IMR-90 (cell line): ENCODE measurements at regions not wholly inside any gene's neighbourhood (a gene's known extent, or its start where the extent isn't known, plus 50 kb on each side); places are given as distances from the start of the nearest gene placed in this dataset.

Experiments used
- ATAC-seq: fragments of 200-7000 bp; cut with Tn5 transposase; 2 replicates; pipeline ENCODE4 v1.9.1; 2020; ENCODE audit warnings: low read depth, mild to moderate bottlenecking, moderate library complexity
- BruUV-seq: library from RNA; stranded (reverse); fragments of 400-500 nt; replicated peaks from 2 replicates; lab custom pipeline; 2021; lab: Mats Ljungman, UMichigan
- CTCF ChIA-PET: fragments of 300-600 bp; formaldehyde crosslinking; extraction: SDS; loops from one replicate; lab custom pipeline; 2021; ENCODE audit warnings: antibody characterized with exemption; lab: Yijun Ruan, JAX
- POLR2A ChIA-PET: fragments of 300-600 bp; sonication (Branson Sonifier 250); formaldehyde crosslinking; loops from one replicate; lab custom pipeline; 2022; ENCODE audit warnings: antibody characterized with exemption; ENCODE audit not compliant: unreplicated experiment; lab: Charles Lee
- DNase-seq: peaks from one replicate; pipeline ENCODE4 v3.0.0; 2013
- H2AFZ ChIP-seq: replicated peaks from 2 replicates; pipeline ENCODE3; 2013; ENCODE audit warnings: low read length, mild to moderate bottlenecking; ENCODE audit not compliant: poor library complexity
- H2AK5ac ChIP-seq: 2 replicates; pipeline ENCODE4 v1.6.1; 2013; ENCODE audit warnings: low read depth, low read length, inconsistent platforms
- H2AK9ac ChIP-seq: replicated peaks from 2 replicates; pipeline ENCODE3; 2013; ENCODE audit warnings: mild to moderate bottlenecking, low read depth, low read length, moderate library complexity; ENCODE audit not compliant: poor library complexity
- H2BK120ac ChIP-seq: 2 replicates; pipeline ENCODE4 v1.6.1; 2013; ENCODE audit warnings: low read depth, low read length, inconsistent platforms
- H2BK15ac ChIP-seq: 3 replicates; pipeline ENCODE4 v1.6.1; 2013; ENCODE audit warnings: low read depth, low read length, inconsistent platforms
- H2BK20ac ChIP-seq: 2 replicates; pipeline ENCODE4 v1.6.1; 2013; ENCODE audit warnings: low read depth, mild to moderate bottlenecking, inconsistent platforms, low read length, moderate library complexity
- H2BK5ac ChIP-seq: 2 replicates; pipeline ENCODE4 v1.6.1; 2013; ENCODE audit warnings: mild to moderate bottlenecking, low read depth, low read length, inconsistent platforms; ENCODE audit not compliant: poor library complexity, severe bottlenecking
- H3K14ac ChIP-seq: replicated peaks from 2 replicates; pipeline ENCODE4 v1.6.1; 2013; ENCODE audit warnings: low read depth, low read length, inconsistent platforms
- H3K18ac ChIP-seq: 2 replicates; pipeline ENCODE4 v1.6.1; 2013; ENCODE audit warnings: low read depth, low read length, control low read depth
- H3K23ac ChIP-seq: 2 replicates; pipeline ENCODE4 v1.6.1; 2013; ENCODE audit warnings: low read depth, low read length, inconsistent platforms
- H3K27ac ChIP-seq: 2 replicates; pipeline ENCODE4 v1.5.1; 2013; ENCODE audit warnings: mild to moderate bottlenecking, control low read depth, low read length; ENCODE audit not compliant: insufficient read depth
- H3K27me3 ChIP-seq: 2 replicates; pipeline ENCODE4 v1.6.1; 2013; ENCODE audit warnings: low read length; ENCODE audit not compliant: control insufficient read depth, insufficient read depth
- H3K36me3 ChIP-seq: 2 replicates; pipeline ENCODE4 v1.6.1; 2013; ENCODE audit warnings: low read length, mixed read lengths; ENCODE audit not compliant: control insufficient read depth, insufficient read depth
- H3K4ac ChIP-seq: 2 replicates; pipeline ENCODE4 v1.6.1; 2013; ENCODE audit warnings: low read depth, low read length, inconsistent platforms
- H3K4me1 ChIP-seq: 2 replicates; pipeline ENCODE4 v1.6.1; 2013; ENCODE audit warnings: low read length, mixed read lengths; ENCODE audit not compliant: control insufficient read depth, insufficient read depth
- H3K4me2 ChIP-seq: 2 replicates; pipeline ENCODE4 v1.6.1; 2013; ENCODE audit warnings: low read depth, mild to moderate bottlenecking, control low read depth, low read length, moderate library complexity
- H3K4me3 ChIP-seq: 2 replicates; pipeline ENCODE4 v1.5.1; 2013; ENCODE audit warnings: low read depth, mild to moderate bottlenecking, control low read depth, low read length, moderate library complexity; ENCODE audit not compliant: insufficient read depth
- H3K56ac ChIP-seq: 2 replicates; pipeline ENCODE4 v1.6.1; 2013; ENCODE audit warnings: low read length, inconsistent platforms; ENCODE audit not compliant: insufficient read depth; ENCODE audit errors: extremely low read depth
- H3K79me1 ChIP-seq, 2 experiments: 2 replicates each; pipeline ENCODE4 v1.6.1; 2013; ENCODE audit warnings: low read length in 2 of 2, inconsistent platforms in 1 of 2, low read depth in 1 of 2
- H3K9ac ChIP-seq: 2 replicates; pipeline ENCODE4 v1.6.1; 2013; ENCODE audit warnings: low read depth, low read length, control low read depth
- H3K9me1 ChIP-seq: 2 replicates; pipeline ENCODE4 v1.6.1; 2013; ENCODE audit warnings: low read length, inconsistent platforms; ENCODE audit not compliant: insufficient read depth
- H3K9me3 ChIP-seq: 2 replicates; pipeline ENCODE4 v1.6.1; 2013; ENCODE audit warnings: low read length; ENCODE audit not compliant: control insufficient read depth, insufficient read depth
- H4K20me1 ChIP-seq: 2 replicates; pipeline ENCODE4 v1.6.1; 2013; ENCODE audit warnings: low read length, inconsistent platforms; ENCODE audit not compliant: insufficient read depth
- H4K5ac ChIP-seq: 2 replicates; pipeline ENCODE4 v1.6.1; 2013; ENCODE audit warnings: mild to moderate bottlenecking, low read depth, low read length, control low read depth
- H4K8ac ChIP-seq, 2 experiments: 2 replicates each; pipeline ENCODE4 v1.6.1; 2013; ENCODE audit warnings: low read depth in 2 of 2, low read length in 2 of 2, control low read depth in 1 of 2, inconsistent platforms in 1 of 2
- H4K91ac ChIP-seq: 2 replicates; pipeline ENCODE4 v1.6.1; 2013; ENCODE audit warnings: low read depth, low read length, inconsistent platforms; ENCODE audit not compliant: insufficient read depth
- CEBPB ChIP-seq: IDR thresholded peaks from 2 replicates; pipeline ENCODE4 v1.6.1; 2012; ENCODE audit warnings: low read depth, low read length, improper control_type of control experiment
- CHD1 ChIP-seq: IDR thresholded peaks from 2 replicates; pipeline ENCODE4 v1.6.1; 2012; ENCODE audit warnings: low read depth, low read length, improper control_type of control experiment
- FOS ChIP-seq: fragments of 150-350 bp; IDR thresholded peaks from 2 replicates; pipeline ENCODE4 v1.6.1; 2016; ENCODE audit warnings: low read depth, low read length
- MAFK ChIP-seq: IDR thresholded peaks from 2 replicates; pipeline ENCODE4 v1.6.1; 2012; ENCODE audit warnings: low read depth, low read length, improper control_type of control experiment
- MXI1 ChIP-seq: IDR thresholded peaks from 2 replicates; pipeline ENCODE4 v1.6.1; 2012; ENCODE audit warnings: low read depth, mild to moderate bottlenecking, low read length, moderate library complexity, borderline replicate concordance
- NFE2L2 ChIP-seq: fragments of 150-350 bp; IDR thresholded peaks from 2 replicates; pipeline ENCODE4 v1.6.1; 2016; ENCODE audit warnings: low read depth, mild to moderate bottlenecking, low read length
- WGBS, 2 experiments: methylation state at CpG; one replicate each; pipeline versions ENCODE4 v1.1.5 to v1.1.7; 2013; ENCODE audit warnings: missing lambda C conversion rate in 2 of 2; ENCODE audit not compliant: insufficient read length in 1 of 2; ENCODE audit errors: extremely low coverage in 2 of 2; 5-methylcytosine and 5-hydroxymethylcytosine counted together
- dilution Hi-C: fragments of 300-500 bp; cut with HindIII; formaldehyde crosslinking; loops from one replicate; pipeline ENCODE4 v1.14.3; 2018; ENCODE audit warnings: low sequenced_read_pairs; ENCODE audit not compliant: unreplicated experiment
- in situ Hi-C: fragments of 300-500 bp; cut with MboI; formaldehyde crosslinking; loops from 3 replicates; pipeline ENCODE4 v1.14.3; 2019; ENCODE audit warnings: low sequenced_read_pairs, inconsistent platforms, mixed read lengths
- intact Hi-C: fragments of 100-400 bp; cut with micrococcal nuclease; formaldehyde crosslinking; loops from 2 replicates; pipeline ENCODE4 v1.10.0; 2022
- TF ChIP-seq, protein P1 (sequence below): fragments of 150-350 bp; IDR thresholded peaks from 2 replicates; pipeline ENCODE4 v1.6.1; 2017; ENCODE audit warnings: mild to moderate bottlenecking, antibody characterized with exemption, low read length, low read depth

- Histone ChIP-seq H4K20me1 (no peaks in the 10 kb centered on the region), H3K23ac (no peak overlapping the region), H2AK9ac (no peak overlapping the region), H3K79me1 (no peaks in the 10 kb centered on the region), H3K4ac (no peak overlapping the region), H3K9me3 (no peaks in the 10 kb centered on the region), H2AFZ (no peak overlapping the region), H4K8ac (no peak overlapping the region), H3K4me1 (no peaks in the 10 kb centered on the region), H2BK5ac (no peak overlapping the region), H2AK5ac (no peak overlapping the region), H2BK120ac (no peak overlapping the region), H3K27ac (no peak overlapping the region), H3K4me2 (no peak overlapping the region), H3K27me3 (peaks cover 2% of the 10 kb centered on the region; the same call in 1 of the 2 replicates), H3K4me3 (no peak overlapping the region), H3K56ac (no peak overlapping the region), H3K14ac (no peak overlapping the region), H4K91ac (no peak overlapping the region), H3K36me3 (no peaks in the 10 kb centered on the region), H3K18ac (no peak overlapping the region), H3K9ac (no peak overlapping the region), H2BK15ac (no peak overlapping the region), H3K9me1 (no peaks in the 10 kb centered on the region), H4K5ac (no peak overlapping the region), H2BK20ac (no peak overlapping the region)
- dilution Hi-C loops (no loop called here), in situ Hi-C loops (no loop called here), intact Hi-C loops (no loop called here)
- ChIA-PET POLR2A (no interaction called here), CTCF (no interaction called here)
- no CpG with 5 or more reads among the region's 4 CpGs for WGBS, 2 experiments
- ATAC-seq, result no peak
- TF ChIP-seq MAFK (no peak), FOS (no peak), CEBPB (no peak), CHD1 (no peak), NFE2L2 (no peak), MXI1 (no peak)
- TF ChIP-seq, protein P1, sequence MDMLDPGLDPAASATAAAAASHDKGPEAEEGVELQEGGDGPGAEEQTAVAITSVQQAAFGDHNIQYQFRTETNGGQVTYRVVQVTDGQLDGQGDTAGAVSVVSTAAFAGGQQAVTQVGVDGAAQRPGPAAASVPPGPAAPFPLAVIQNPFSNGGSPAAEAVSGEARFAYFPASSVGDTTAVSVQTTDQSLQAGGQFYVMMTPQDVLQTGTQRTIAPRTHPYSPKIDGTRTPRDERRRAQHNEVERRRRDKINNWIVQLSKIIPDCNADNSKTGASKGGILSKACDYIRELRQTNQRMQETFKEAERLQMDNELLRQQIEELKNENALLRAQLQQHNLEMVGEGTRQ, result no peak
- BruUV-seq, result no TSS peak
- DNase-seq, result no peak
Measured at GRCh38 chr3:157759311-157759710, 256.1 kb upstream of the VEPH1 start.
